ENCODE measurements at regions not wholly inside any gene's neighbourhood (a gene's known extent, or its start where the extent isn't known, plus 50 kb on each side); places are given as distances from the start of the nearest gene placed in this dataset.

DNA sequence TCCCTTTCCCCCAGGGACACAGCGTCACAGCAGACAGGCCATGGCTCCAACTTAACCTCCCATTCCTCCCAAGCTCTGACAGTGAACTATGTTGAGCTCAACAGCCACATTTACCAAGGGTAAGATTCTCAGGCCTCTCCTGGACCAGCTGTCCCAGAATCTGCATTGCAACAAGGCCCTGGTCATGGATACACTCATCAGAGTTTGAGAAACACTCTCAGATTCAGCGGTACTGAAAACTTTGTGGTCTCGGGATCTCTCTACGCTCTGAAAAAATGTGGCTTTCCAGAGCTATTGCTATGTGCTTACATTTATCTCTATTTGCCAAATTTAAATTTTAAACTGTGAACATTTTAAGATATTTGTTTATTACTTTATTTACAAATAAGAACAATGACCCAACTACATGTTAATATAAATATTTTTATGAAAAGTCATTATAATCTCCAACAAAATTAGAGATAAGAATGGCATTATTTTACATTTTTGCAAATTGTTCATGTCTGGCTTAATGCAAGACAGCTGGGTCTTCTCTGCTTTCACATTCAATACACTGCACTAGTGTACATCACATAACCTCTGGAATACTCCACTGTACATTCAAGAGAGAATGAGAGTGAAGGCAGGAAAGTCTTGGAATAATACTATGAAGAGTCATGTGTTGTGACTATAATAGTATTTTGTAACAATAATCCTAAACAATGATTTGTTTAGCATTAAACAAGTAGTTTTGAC lies 190.9 kb upstream of the PITRM1 start:
- no peak for TF ChIP-seq GATA3 (IDR thresholded peaks at IDR 0.05; ENCODE audit: low read depth, low read length)
- TF ChIP-seq GATA2 (IDR thresholded peaks at IDR 0.05; ENCODE audit: low read depth, low read length), result no peak

DNA sequence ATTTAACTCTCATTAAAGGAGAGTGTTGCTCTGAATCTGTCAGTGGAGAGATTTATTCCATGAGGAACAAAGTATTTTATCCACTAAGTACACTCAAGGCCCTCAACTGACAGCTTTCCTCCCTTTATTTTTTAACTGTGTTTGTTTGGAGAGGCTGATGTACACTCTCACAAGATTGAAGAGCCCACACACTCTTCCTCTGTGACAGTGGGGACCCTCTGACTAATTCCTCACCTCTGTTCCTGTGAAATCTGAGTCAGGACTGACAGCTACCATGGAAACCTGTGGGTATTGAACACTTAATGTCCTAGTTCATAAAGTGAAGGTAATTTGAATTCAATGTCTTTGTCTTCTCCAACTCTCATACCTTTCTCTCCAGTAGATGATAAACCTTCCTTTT lies 189.8 kb upstream of the PITRM1 start:
- TF ChIP-seq GATA3 (IDR thresholded peaks at IDR 0.05; ENCODE audit: low read depth, low read length) (no peak), GATA2 (IDR thresholded peaks at IDR 0.05; ENCODE audit: low read depth, low read length) (no peak)

DNA sequence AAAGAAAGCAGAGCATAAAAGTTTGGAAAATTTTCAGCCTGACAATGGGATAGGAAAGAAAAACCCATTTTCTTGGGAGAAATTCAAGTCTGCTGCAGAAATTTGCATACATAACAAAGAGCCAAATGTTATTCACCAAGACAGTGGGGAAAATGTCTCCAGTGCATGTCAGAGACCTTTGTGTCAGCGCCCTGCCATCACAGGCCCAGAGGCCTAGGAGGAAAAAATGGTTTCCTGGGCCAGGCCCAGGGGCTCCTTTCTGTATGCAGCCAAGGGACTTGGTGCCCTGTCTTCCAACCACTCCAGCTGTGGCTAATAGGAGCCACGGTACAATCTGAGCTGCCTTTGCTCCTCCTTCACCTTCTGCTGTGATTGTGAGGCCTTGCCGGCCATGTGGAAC lies 189.1 kb upstream of the PITRM1 start:
- TF ChIP-seq GATA3 (IDR thresholded peaks at IDR 0.05; ENCODE audit: low read depth, low read length), result no peak
- no peak for TF ChIP-seq GATA2 (IDR thresholded peaks at IDR 0.05; ENCODE audit: low read depth, low read length)

DNA sequence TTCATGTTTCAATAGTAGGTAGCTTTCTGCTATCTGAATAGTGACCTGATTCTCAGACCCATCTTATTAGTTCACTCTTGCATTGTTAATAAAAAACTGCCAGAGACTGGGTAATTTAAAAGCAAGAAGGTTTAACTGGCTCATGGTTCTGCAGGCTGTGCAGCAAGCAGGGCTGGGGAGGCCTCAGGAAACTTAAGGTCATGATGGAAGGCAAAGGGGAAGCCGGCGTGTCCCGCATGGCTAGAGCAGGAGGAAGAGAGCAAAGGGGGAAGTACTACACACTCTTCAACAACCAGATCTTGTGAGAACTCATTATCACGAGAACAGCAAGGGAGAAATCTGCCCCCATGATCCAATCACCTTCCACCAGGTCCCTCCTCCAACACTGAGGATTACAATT lies 185.2 kb upstream of the PITRM1 start:
- TF ChIP-seq GATA2 (IDR thresholded peaks at IDR 0.05; ENCODE audit: low read depth, low read length) (no peak), GATA3 (IDR thresholded peaks at IDR 0.05; ENCODE audit: low read depth, low read length) (no peak)

DNA sequence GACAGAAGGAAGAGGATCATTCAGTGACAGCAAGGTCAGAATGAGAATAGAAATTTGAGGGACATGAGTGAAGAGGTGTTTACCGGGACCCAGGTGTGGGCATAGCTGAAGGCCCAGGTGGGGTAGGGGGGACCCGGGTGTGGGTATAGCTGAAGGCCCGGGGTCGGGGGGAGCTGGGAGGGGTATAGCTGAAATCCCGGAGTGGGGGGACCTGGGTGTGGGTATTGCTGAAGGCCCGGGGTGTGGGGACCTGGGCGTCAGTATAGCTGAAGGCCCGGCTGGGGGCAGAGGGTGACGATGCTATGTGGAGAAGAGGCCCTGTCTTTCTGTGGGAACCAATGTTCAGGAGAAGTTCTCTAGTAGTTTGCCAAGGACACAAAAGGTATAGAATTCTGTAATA lies 183.0 kb upstream of the PITRM1 start:
- TF ChIP-seq GATA2 (IDR thresholded peaks at IDR 0.05; ENCODE audit: low read depth, low read length) (no peak), GATA3 (IDR thresholded peaks at IDR 0.05; ENCODE audit: low read depth, low read length) (no peak)

DNA sequence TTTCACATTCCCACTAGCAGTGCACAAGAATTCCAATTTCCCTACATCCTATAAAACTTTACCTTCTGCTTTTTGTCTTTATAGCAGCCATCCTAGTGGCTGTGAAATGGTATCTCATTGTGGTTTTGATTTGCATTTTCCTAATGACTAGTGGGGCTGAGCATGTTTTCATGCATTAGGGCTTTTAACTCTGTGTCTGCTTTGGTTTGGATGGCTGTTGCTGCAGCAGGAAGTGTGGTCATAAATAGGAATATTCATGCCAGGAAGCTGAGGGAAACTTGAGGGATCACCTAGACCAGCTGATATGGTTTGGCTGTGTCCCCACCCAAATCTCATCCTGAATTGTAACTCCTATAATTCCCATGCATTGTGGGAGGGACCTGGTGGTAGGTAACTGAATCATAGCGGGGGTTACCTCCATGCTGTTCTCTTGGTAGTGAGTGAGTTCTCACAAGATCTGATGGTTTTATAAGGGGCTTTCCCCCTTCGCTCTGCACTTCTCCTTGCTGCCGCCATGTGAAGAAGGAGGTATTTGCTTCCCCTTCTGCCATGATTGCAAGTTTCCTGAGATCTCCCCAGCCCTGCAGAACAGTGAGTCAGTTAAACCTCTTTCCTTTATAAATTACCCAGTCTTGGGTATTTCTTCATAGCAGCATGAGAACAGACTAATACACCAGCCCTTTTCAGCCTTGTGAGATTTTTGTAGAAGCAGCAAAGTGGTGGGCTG lies 181.8 kb upstream of the PITRM1 start:
- TF ChIP-seq GATA2 (IDR thresholded peaks at IDR 0.05; ENCODE audit: low read depth, low read length), result no peak
- no peak for TF ChIP-seq GATA3 (IDR thresholded peaks at IDR 0.05; ENCODE audit: low read depth, low read length)

DNA sequence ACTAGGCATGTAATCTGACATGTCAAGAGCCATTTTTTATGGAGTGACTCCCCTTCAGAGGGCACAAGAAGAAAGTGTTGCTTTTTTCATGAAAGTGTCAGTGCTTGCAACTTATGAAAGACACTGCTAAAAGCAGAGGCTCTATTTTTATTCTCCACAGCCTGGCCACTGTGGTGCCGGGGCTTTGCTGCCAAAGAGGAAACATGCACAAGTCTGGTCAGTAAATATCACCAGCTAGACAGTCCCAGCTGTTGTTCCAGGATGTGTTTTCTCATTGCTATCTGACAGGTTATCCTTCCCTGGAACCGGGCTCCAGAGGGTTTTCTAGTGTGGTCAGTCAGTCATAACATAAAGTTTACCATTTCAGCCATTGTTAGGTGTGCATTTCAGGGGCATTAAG lies 180.7 kb upstream of the PITRM1 start:
- TF ChIP-seq GATA3 (IDR thresholded peaks at IDR 0.05; ENCODE audit: low read depth, low read length) (no peak), GATA2 (IDR thresholded peaks at IDR 0.05; ENCODE audit: low read depth, low read length) (no peak)

DNA sequence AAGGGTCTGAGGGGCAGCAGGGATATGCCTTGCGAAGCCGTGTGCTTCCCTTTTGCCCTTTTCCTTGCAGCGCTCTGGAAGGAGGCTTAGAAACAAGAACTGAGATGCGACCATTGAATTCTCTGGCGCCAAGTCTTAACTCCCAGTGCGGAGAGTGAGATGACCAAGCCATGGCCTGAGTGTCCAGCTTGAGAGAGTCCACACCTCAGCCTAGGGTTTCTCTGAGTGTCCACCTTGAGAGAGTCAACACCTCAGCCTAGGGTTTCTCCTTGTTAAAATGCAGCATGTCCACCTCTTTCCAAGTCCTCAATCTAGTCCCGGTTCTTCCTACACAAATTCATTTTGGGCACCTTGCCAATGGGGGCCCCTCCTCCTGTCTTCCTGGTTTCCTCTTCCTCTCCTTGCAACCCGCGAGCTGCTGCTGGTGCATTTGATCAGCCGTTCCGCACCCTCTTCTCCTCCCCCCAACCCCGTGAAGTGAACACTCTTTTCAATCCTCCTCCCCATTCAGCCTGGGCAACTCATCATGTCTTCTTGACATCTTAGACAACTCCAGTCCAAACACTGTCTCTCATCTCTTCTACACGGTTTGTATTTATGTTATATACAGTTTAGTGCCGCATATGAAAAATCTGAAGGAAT lies 178.2 kb upstream of the PITRM1 start:
- TF ChIP-seq GATA2 (IDR thresholded peaks at IDR 0.05; ENCODE audit: low read depth, low read length), result no peak
- no peak for TF ChIP-seq GATA3 (IDR thresholded peaks at IDR 0.05; ENCODE audit: low read depth, low read length)

DNA sequence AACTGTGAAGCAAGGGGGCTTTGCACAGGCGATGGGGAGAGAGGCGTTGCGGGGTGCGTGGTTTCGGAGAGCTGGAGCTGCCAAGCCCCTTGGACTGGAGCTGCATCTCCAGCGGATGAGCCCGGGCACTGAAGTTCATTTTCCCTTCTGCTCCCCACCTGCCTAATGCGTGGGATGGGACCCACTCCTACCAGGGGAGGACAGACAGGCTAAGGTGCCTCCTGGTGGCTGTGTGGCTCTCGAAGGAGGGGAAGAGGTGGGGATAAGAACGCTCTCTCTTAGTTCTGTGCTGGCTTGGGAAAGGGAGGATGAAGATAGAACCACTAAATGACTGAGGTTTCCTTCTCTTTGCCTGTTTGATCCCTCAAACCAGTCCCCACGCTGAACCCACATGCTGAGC lies 177.6 kb upstream of the PITRM1 start:
- no peak for TF ChIP-seq GATA3 (IDR thresholded peaks at IDR 0.05; ENCODE audit: low read depth, low read length)
- TF ChIP-seq GATA2 (IDR thresholded peaks at IDR 0.05; ENCODE audit: low read depth, low read length), result no peak

DNA sequence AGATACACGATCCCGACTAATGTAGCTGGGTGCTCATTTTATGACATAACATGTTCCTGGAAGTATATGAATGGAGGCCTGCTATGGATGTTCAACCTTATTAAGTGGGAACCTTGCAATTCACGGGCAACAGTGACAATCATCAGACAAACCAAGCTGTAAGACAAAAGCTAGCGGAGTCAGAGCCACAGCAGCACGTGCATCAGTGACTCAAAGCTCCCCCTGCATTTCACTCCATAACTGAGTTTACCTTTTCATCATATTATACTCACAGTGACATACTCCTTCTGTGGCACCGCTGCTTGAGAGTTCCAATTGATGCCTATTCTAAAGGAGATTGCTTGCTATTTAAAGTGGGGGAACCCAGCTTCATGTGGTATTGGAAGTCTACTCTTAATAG lies 176.0 kb upstream of the PITRM1 start:
- no peak for TF ChIP-seq GATA2 (IDR thresholded peaks at IDR 0.05; ENCODE audit: low read depth, low read length)
- TF ChIP-seq GATA3 (IDR thresholded peaks at IDR 0.05; ENCODE audit: low read depth, low read length), result no peak

DNA sequence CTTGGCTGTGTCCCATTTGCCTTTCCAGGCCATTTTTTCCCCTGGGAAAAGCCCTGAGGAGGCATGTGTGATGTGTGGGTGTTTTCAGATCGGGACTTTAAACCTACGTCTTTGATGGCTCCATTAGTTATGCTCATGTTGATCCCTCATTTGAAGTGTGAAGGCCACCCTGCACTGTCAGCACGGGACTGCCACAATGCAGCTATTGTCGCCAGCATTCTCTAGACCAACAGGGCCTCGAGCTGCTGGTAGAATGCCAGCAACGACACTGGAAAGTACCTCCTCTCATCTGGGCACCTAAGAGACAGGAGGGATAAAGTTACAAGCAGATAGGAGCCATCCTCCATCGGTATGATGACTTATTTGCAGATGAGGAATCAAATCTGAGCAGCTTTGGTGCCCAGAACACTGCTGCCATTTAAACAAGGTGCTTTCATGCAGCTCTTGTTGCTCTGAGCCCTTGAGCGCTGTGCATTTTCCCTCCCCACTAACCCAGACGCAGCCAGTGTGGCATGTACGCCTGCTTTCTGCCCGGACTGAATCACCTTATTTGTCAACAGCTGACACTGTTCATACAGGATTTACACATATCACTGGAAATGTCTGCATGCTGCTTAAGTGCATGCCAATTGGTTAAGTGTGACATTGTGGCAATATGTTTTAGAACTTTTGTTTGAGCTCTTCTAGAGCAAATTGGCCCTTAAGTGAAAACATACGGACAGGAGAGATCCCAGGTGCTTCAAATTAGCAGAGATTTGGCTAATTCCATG lies 175.0 kb upstream of the PITRM1 start:
- no peak for TF ChIP-seq GATA3 (IDR thresholded peaks at IDR 0.05; ENCODE audit: low read depth, low read length)

DNA sequence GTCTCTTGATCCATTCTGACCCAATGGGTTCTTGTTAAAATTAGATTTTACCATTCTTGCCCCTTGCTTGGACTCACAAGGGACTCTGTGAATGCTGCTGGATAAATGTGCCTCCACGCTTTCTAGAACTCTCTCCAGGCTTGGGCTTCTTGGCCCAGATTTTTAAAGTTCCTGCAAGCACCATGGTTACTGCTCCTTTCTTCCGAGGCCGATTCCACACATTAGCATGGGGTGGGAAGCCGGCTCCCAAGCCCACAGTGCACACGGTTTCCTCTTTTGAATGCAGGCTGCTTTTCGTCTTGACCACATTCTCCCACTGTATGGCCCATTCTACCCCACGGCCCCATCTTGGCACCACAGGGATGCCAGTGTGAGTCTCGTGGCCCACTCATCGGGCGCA lies 174.3 kb upstream of the PITRM1 start:
- TF ChIP-seq GATA2 (IDR thresholded peaks at IDR 0.05; ENCODE audit: low read depth, low read length) (no peak), GATA3 (IDR thresholded peaks at IDR 0.05; ENCODE audit: low read depth, low read length) (no peak)

DNA sequence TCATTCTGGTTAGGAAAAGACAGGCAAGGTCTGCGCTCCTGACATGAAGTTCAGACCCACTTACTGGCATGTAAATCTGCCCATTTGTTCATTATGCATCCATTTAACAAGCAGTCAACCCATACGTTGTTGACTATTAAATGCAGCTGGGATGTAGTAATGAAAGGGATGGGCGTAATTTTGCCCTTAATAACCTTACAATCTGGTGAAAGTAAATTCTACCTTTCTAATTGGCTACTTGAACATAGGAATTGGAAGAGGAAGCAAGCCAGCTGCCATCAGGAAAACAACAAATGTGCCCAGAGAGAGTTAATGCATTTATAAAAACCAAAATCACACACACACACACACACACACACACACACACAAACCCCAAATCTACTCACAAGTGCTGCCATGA lies 170.2 kb upstream of the PITRM1 start:
- TF ChIP-seq GATA2 (IDR thresholded peaks at IDR 0.05; ENCODE audit: low read depth, low read length) (no peak), GATA3 (IDR thresholded peaks at IDR 0.05; ENCODE audit: low read depth, low read length) (no peak)

DNA sequence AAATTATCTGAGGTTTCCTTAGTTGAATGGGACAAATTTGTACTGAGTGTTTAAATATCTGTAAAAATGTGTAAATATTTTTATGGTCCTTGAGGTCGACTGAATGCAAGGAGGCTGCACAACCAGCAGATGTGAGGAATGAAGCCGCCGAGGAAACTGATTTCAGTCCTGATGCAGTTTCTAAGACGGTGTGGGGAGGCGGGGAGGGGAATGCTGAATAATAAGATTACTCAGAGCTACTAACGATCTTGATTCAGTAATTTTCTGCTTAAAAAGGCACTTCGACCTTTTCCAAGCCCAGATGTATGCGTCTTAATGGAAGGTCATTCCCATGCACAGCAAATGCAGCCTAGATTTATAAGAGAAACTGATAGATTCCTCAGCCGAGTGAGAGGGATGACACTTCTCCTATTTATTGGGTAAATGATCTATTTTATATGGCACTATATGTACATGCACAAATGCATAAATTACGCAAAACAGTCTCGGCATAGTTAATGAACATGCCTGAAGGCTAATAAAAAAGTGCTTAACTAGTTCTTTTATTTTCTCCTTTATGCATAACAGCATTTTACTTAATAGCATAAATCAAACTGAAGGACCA lies 167.6 kb upstream of the PITRM1 start:
- TF ChIP-seq GATA2 (IDR thresholded peaks at IDR 0.05; ENCODE audit: low read depth, low read length) (no peak), GATA3 (IDR thresholded peaks at IDR 0.05; ENCODE audit: low read depth, low read length) (no peak)

All from SH-SY5Y (cell line).